G401 (cell line): ENCODE measurements at regions not wholly inside any gene's neighbourhood (a gene's known extent, or its start where the extent isn't known, plus 50 kb on each side); places are given as distances from the start of the nearest gene placed in this dataset.
"Not testable (repeated sequence)": the region's sequence is repeated elsewhere in the genome, so short reads cannot be mapped to it uniquely, and the experiment has no call there.

Source experiments
- DNase-seq: peaks from one replicate; pipeline ENCODE4 v3.0.0-alpha.2; 2015; ENCODE audit warnings: low spot score
- in situ Hi-C: cut with HindIII; loops from 2 replicates; pipeline ENCODE4 v1.10.0; 2016; ENCODE audit warnings: low sequenced_read_pairs, mixed read lengths

DNA sequence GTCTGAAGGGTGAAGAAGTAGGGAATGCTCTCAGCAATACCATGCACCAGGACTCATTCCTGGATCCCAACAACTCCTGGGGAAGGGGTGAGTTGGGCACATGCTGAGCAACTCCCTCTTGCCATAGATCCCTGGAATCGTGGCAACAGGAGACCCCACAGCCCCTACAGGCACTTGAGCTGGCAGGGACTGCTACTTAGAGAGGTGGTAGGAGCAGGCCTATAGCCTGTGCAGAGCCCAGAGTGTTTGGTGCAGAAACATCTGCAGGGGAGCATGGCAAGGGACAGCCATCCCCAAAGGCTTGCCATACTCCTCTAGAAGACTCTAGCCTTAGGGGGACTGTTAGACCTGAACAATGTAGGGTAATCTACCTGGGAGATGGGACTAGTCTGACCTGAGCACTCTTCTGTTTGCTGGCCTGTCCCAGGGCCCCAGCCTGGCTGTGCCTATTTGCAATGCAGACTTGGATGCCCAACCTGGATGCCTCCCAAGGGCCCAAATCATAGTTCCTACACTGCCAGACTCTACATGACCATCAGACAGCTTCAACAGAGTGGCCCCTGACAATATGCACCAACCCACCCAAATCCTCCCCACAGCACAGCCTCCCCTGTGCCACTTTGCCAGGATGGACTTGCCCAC, 568.6 kb upstream of the KIF2B start:
- in situ Hi-C loops: no loop called here
- DNase-seq: no peak

GRCh38 chr17:53249036-53249435, 573.7 kb upstream of the KIF2B start:
- in situ Hi-C loops: no loop called here
- no peak for DNase-seq

DNA sequence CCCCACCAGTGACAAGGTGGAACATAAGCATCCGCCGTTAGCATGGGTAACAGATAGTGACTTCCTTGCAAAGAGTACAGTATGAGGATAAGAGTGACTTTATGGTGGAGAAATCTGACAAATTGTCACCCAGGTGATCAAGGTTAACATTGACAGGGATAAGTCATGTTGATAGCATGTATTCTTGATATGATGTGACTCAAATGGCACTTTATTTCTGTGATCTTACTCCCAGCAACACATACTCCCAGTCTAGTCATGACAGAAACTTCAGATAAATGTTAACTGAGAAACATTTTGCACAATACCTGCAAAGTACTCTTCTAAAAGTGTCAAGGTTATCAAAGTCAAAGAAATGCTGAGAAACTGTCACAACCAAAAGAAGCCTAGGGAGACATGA, 588.6 kb upstream of the KIF2B start:
- in situ Hi-C loops: no loop called here
- no peak for DNase-seq

GRCh38 chr17:53227514-53227913, 595.2 kb upstream of the KIF2B start:
- in situ Hi-C loops: no loop called here
- no peak for DNase-seq

DNA sequence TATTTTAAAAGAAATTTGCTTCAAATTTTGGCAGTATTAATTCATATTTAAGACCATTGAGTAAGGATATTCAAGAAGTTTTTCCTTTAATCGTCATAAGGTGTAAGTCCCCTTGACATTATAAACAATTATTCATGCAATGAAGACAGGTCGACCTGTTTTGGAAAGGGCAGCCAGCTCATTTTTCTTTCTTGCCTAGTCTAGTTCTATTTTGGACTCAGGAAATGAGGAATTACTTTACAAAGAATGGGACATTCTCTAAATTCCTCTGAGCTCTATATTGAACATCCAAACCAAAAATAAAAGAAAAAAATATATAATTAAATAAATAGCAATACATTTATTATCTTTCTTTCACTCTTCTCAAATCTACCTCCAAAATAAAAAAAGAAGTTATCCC, 595.6 kb upstream of the KIF2B start:
- in situ Hi-C loops: no loop called here

GRCh38 chr17:53219821-53220220, 602.9 kb upstream of the KIF2B start:
- no peak for DNase-seq
- in situ Hi-C loops: no loop called here

More for the DNA sequence above, 595.6 kb upstream of the KIF2B start:
- DNase-seq: no peak

DNA sequence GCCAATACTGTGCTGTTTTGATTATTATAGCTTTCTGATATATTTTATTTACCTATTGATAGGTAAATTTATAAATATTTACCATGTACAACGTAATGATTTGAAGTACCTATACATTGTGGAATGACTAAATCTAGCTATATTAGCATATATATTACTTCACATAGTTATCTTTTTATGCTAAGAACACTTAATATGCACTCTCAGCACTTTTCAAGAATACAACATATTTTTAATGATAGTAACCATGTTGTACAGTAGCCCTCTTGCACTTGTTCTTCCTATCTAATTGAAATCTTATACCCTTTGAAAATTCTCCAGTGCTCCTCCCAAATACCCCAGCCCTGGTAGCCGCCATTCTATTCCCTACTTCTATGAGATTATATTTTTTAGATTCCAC, 604.0 kb upstream of the KIF2B start:
- in situ Hi-C loops: no loop called here
- DNase-seq: no peak

DNA sequence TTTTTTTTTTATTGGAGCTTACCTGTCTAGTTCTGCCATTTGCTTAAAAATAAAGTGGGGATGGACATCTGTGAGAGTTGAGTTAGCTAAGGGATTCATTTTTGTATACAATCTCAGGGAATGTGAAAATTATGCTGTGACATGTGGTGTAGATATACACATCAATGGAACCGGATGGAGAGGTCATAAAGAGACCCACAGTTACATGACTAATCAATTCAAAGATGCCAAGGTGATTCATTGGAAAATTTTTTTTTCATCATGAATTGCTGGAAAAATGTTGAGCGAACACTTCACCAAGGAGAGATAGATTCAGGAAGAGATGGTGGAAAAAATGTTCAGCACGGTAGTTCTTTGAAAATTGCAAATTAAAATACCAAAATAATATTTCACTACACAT, 605.4 kb upstream of the KIF2B start:
- in situ Hi-C loops: no loop called here
- DNase-seq: no peak

- DNase-seq, in situ Hi-C loops: not testable (repeated sequence)
Measured at GRCh38 chr17:53208935-53209334, 613.8 kb upstream of the KIF2B start.

- in situ Hi-C loops: no loop called here
- DNase-seq: no peak
Measured at GRCh38 chr17:53193044-53193443, 629.7 kb upstream of the KIF2B start.

DNA sequence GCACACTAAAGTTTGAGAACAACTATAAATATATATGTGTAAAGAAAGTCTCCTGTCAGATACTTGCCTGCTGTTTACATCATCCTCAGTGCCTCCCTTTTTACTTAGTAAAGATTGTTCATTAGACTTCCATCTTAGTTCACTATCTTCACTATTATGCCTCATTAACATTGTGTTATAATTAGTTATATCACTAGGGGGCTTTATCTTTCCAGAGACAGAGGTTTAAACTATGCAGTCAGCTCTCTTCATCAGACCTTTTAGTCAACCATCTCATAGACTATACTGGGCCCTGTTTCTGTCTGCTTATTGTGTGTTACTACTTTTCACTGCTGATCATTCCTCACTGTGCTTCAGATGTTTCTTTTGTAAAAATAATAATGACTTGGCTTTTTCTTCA, 630.8 kb upstream of the KIF2B start:
- in situ Hi-C loops: no loop called here
- DNase-seq: no peak

GRCh38 chr17:53186001-53186400, 636.7 kb upstream of the KIF2B start:
- in situ Hi-C loops: no loop called here
- no peak for DNase-seq

DNA sequence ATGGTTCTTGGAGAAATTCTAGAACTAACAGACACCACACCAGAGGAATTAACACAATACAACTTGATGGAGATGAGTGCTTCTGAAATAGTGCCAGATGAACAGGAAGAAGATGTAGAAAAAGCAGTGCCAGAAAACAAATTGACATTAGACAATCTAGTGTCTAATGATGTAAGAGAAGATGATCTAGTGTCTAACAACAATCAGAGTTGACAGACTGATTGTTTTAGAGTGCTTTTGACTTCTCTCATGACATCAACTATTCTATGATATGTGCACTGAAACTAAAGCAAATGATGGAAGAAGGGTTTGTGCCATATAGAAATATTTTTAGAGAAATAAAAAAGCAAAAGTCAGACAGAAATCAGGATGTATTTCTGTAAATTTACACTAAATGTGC, 646.1 kb upstream of the KIF2B start:
- in situ Hi-C loops: no loop called here
- no peak for DNase-seq

DNA sequence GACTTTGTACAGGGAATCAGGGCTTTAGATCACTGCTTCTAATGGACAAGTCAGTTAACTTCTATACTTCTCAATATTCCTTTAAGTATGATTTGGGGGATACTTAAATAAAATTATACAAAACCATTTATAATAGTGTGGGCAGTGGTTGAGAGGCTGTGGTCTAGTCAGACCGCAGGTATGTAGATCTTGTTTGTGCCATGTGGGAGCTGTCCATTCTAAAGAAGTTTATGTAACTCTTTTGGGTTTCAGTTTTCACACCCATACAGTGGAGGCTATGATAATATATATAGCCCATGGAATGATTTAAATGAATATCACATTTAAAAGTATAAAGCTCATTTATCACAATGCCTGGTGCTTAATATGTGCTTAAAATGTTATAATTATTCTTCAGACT, 654.3 kb upstream of the KIF2B start:
- DNase-seq: no peak
- in situ Hi-C loops: no loop called here

- peak; percentile 69 for DNase-seq
- in situ Hi-C loops: no loop called here
Measured at GRCh38 chr17:53166731-53167130, 656.0 kb upstream of the KIF2B start.

DNA sequence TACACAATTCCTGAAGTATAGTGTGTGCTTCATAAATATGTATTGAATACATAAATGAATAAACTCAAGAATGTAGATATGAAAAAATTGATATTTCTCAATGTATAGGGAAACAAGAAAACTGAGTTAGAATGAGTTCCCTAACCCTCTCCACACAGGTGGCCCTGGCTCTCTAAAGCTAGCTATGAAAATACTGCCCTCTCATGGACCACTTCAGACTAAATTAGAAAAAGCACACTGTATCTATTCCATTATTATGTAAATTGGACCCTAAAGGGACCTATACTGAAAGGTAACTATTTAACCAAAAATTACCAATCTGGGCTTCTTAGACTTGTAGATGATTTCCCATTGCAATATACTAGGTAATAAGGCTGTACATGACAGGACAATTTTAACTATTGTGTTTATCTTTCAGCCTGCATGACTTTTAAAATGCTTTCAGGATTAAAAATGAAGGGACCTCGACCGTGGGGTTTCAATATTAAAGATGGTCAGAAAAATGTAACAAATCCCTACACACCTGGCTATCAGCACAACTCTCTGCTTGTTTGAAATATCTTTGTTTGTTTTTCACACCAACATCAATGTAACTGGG, 672.5 kb upstream of the KIF2B start:
- in situ Hi-C loops: no loop called here
- DNase-seq: peak; percentile 51

DNA sequence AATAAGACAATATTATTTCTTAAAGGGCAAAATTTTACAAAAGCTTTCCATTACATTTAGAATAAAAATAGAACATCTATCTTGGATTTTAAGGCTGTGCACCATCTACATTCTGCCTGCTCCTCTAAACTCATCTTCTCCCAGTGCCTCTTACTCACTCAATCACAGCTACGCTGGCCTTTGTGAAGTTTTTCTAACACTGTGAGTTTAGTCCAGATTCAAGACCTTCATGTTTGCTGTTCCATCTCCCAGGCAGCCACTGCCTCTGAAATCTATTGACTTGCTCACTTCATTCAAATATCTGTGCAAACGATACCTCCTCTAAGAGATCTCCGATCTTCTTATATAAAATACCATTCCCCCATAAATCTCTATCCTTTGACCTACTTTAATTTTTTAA, 673.4 kb upstream of the KIF2B start:
- DNase-seq: no peak
- in situ Hi-C loops: no loop called here

GRCh38 chr17:53148058-53148457, 674.7 kb upstream of the KIF2B start:
- DNase-seq: no peak
- in situ Hi-C loops: no loop called here

DNA sequence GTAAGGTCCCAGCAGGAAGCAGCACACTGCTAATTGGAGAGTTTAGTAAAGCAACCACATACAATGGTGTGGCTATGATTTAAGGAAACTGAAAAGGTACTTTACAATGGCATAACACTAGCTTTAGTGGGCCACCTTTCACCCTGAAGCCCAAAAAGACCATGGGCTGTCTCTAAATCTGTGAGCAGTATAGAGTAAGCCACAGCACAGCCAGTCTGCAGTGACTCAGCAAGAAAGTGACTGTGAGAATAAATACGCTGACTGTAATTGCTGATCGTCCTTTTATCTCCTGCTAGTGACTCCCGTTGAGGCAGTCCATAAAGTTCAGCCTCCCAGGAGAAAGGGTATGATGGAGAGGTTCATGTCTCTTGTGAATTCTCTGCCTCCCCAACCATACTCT, 679.8 kb upstream of the KIF2B start:
- in situ Hi-C loops: no loop called here
- DNase-seq: no peak

GRCh38 chr17:53141731-53142130, 681.0 kb upstream of the KIF2B start:
- DNase-seq: peak; percentile 69
- in situ Hi-C loops: no loop called here

GRCh38 chr17:53141280-53141679, 681.4 kb upstream of the KIF2B start:
- in situ Hi-C loops: no loop called here
- DNase-seq: peak; percentile 6
